SK-N-SH (cell line): ENCODE measurements at regions not wholly inside any gene's neighbourhood (a gene's known extent, or its start where the extent isn't known, plus 50 kb on each side); places are given as distances from the start of the nearest gene placed in this dataset.

Experiments
- CTCF ChIA-PET: fragments of 300-600, 350-600 bp; formaldehyde crosslinking; extraction: SDS; loops from one replicate; lab custom pipeline; 2021; lab: Yijun Ruan, JAX
- POLR2A ChIA-PET: fragments of 350-600 bp; sonication (Branson Sonifier 250); formaldehyde crosslinking; extraction: SDS; loops from one replicate; lab custom pipeline; 2020; ENCODE audit warnings: antibody characterized with exemption, inconsistent platforms; lab: Yijun Ruan, JAX
- DNase-seq: peaks from one replicate; pipeline ENCODE4 v3.0.0; 2012
- H2AFZ ChIP-seq: fragments of 200-600 bp; sonication (generic); 2 replicates; pipeline ENCODE4 v1.8.1; 2016; ENCODE audit warnings: antibody characterized with exemption, mild to moderate bottlenecking, low read depth
- H3F3A ChIP-seq: fragments of 200-600 bp; sonication (generic); replicated peaks from 2 replicates; pipeline ENCODE3; 2016; ENCODE audit warnings: antibody characterized with exemption, mild to moderate bottlenecking; ENCODE audit not compliant: insufficient read depth
- H3K27ac ChIP-seq, 2 experiments: fragments of 200-500 bp in 1 of 2; fragments of 200-600 bp in 1 of 2; sonication (Bioruptor generic) in 1 of 2; sonication (generic), shearing (Covaris generic) in 1 of 2; 2 replicates each; pipeline versions ENCODE4 v1.5.1 to v1.6.1; 2014 to 2016; ENCODE audit warnings: low read depth in 2 of 2, inconsistent platforms in 1 of 2, low read length in 1 of 2, mild to moderate bottlenecking in 1 of 2, mixed read lengths in 1 of 2
- H3K27me3 ChIP-seq: fragments of 200-600 bp; sonication (generic), shearing (Covaris generic); 2 replicates; pipeline ENCODE4 v1.6.1; 2016; ENCODE audit warnings: mixed run types; ENCODE audit not compliant: insufficient read depth
- H3K36me3 ChIP-seq, 2 experiments: fragments of 200-500 bp in 1 of 2; fragments of 200-600 bp in 1 of 2; sonication (Bioruptor generic) in 1 of 2; sonication (generic) in 1 of 2; replicated peaks in 1 of 2; 2 replicates each; pipeline versions ENCODE3 to v1.5.1; 2014 to 2016; ENCODE audit warnings: low read length in 1 of 2, mild to moderate bottlenecking in 1 of 2; ENCODE audit not compliant: insufficient read depth in 2 of 2, control insufficient read depth in 1 of 2
- H3K4me1 ChIP-seq, 2 experiments: fragments of 200-500 bp in 1 of 2; fragments of 200-600 bp in 1 of 2; sonication (Bioruptor generic) in 1 of 2; sonication (generic), shearing (Covaris generic) in 1 of 2; 2 replicates each; pipeline versions ENCODE4 v1.5.1 to v1.6.1; 2014 to 2016; ENCODE audit warnings: low read depth in 1 of 2, low read length in 1 of 2, mixed run types in 1 of 2; ENCODE audit not compliant: insufficient read depth in 2 of 2, control insufficient read depth in 1 of 2
- H3K4me2 ChIP-seq: fragments of 200-600 bp; sonication (generic), shearing (Covaris generic); 2 replicates; pipeline ENCODE4 v1.6.1; 2017; ENCODE audit warnings: mixed run types
- H3K4me3 ChIP-seq, 2 experiments: fragments of 200-500 bp in 1 of 2; fragments of 200-600 bp in 1 of 2; sonication (Bioruptor generic) in 1 of 2; sonication (generic), shearing (Covaris generic) in 1 of 2; 2 replicates each; pipeline versions ENCODE4 v1.5.1 to v1.8.1; 2014 to 2016; ENCODE audit warnings: low read depth in 2 of 2, inconsistent platforms in 1 of 2, low read length in 1 of 2, mild to moderate bottlenecking in 1 of 2, mixed read lengths in 1 of 2, moderate library complexity in 1 of 2
- H3K79me2 ChIP-seq: fragments of 200-600 bp; sonication (generic); 2 replicates; pipeline ENCODE4 v1.8.1; 2017; ENCODE audit warnings: mild to moderate bottlenecking; ENCODE audit not compliant: insufficient read depth
- H3K9ac ChIP-seq: fragments of 200-600 bp; sonication (generic); 2 replicates; pipeline ENCODE4 v1.6.1; 2017; ENCODE audit warnings: mixed run types
- H3K9me2 ChIP-seq: fragments of 200-600 bp; sonication (generic); 2 replicates; pipeline ENCODE4 v1.6.1; 2017; ENCODE audit warnings: mixed run types
- H3K9me3 ChIP-seq: fragments of 200-600 bp; sonication (generic); 2 replicates; pipeline ENCODE4 v1.6.1; 2017; ENCODE audit warnings: mixed run types, mild to moderate bottlenecking, moderate library complexity
- H4K20me1 ChIP-seq: fragments of 200-600 bp; sonication (generic); 2 replicates; pipeline ENCODE4 v1.6.1; 2017; ENCODE audit warnings: mild to moderate bottlenecking, mixed run types; ENCODE audit not compliant: insufficient read depth
- CHD2 ChIP-seq: fragments of 150-350 bp; IDR thresholded peaks from 2 replicates; pipeline ENCODE4 v1.6.1; 2018; ENCODE audit warnings: low read length; ENCODE audit not compliant: partially characterized antibody
- CTCF ChIP-seq: fragments of 200-600 bp; sonication (generic); IDR thresholded peaks from 2 replicates; pipeline ENCODE4 v1.6.1; 2017; ENCODE audit warnings: antibody characterized with exemption, mild to moderate bottlenecking, moderate library complexity
- EP300 ChIP-seq, 2 experiments: IDR thresholded peaks; 2 replicates each; pipeline versions ENCODE4 v1.4.0 to v1.6.1; 2012; ENCODE audit warnings: borderline replicate concordance in 1 of 2, low read depth in 1 of 2, low read length in 1 of 2
- FOSL2 ChIP-seq: IDR thresholded peaks from 2 replicates; pipeline ENCODE4 v1.4.0; 2012; ENCODE audit warnings: low read depth, mild to moderate bottlenecking, moderate library complexity, borderline replicate concordance
- FOXM1 ChIP-seq: IDR thresholded peaks from 2 replicates; pipeline ENCODE4 v1.4.0; 2012; ENCODE audit warnings: low read depth, mild to moderate bottlenecking
- IRF3 ChIP-seq: fragments of 150-350 bp; IDR thresholded peaks from 2 replicates; pipeline ENCODE4 v1.6.1; 2016; ENCODE audit warnings: mild to moderate bottlenecking, low read depth, low read length
- RAD21 ChIP-seq: IDR thresholded peaks from 2 replicates; pipeline ENCODE4 v1.6.1; 2012; ENCODE audit warnings: mild to moderate bottlenecking, low read length
- SIN3A ChIP-seq: IDR thresholded peaks from 2 replicates; pipeline ENCODE4 v1.6.1; 2012; ENCODE audit warnings: low read depth, mild to moderate bottlenecking, low read length, moderate library complexity, borderline replicate concordance
- TAF1 ChIP-seq: IDR thresholded peaks from 2 replicates; pipeline ENCODE4 v1.6.1; 2012; ENCODE audit warnings: low read depth, mild to moderate bottlenecking, low read length, moderate library complexity, borderline replicate concordance
- TEAD4 ChIP-seq: IDR thresholded peaks from 2 replicates; pipeline ENCODE4 v1.4.0; 2012; ENCODE audit warnings: mild to moderate bottlenecking, borderline replicate concordance; ENCODE audit not compliant: insufficient read depth
- USF2 ChIP-seq: fragments of 150-350 bp; IDR thresholded peaks from 2 replicates; pipeline ENCODE4 v1.6.1; 2017; ENCODE audit warnings: antibody characterized with exemption, low read length, low read depth, borderline replicate concordance
- ZBTB33 ChIP-seq: IDR thresholded peaks from 2 replicates; pipeline ENCODE4 v1.4.0; 2012; ENCODE audit warnings: low read depth, borderline replicate concordance
- WGBS: methylation state at CpG from one replicate; pipeline ENCODE4 v1.1.6; 2017; ENCODE audit warnings: low lambda C conversion rate; 5-methylcytosine and 5-hydroxymethylcytosine counted together

GRCh38 chr10:124322191-124322980 is 96.3 kb downstream of the OAT start:
- H3K27me3 ChIP-seq, result no peaks in the 10 kb centered on the region
- CTCF ChIA-PET, result interaction anchor here (2.5 kb wide), 1 partner anchor 66 kb away, joined by 5 read pairs; no protein-coding TSS in a partner anchor
- H3K36me3 ChIP-seq, result no peaks in the 10 kb centered on the region
- no peak overlapping the region for H2AFZ ChIP-seq
- H3F3A ChIP-seq, result no peaks in the 10 kb centered on the region
- no peak overlapping the region for H3K27ac ChIP-seq
- 52% methylated on average over 15 of the region's 18 CpGs for WGBS
- no peak overlapping the region for H3K9ac ChIP-seq
- no peak for TF ChIP-seq SIN3A
- TF ChIP-seq RAD21, result no peak
- TF ChIP-seq ZBTB33, result no peak
- no peak for TF ChIP-seq USF2
- TF ChIP-seq FOXM1, result no peak
- TF ChIP-seq IRF3, result no peak
- TF ChIP-seq TAF1, result no peak
- H3K4me1 ChIP-seq, result no peaks in the 10 kb centered on the region
- H4K20me1 ChIP-seq, result no peaks in the 10 kb centered on the region
- H3K9me2 ChIP-seq, result no peaks in the 10 kb centered on the region
- no peak overlapping the region for H3K4me3 ChIP-seq
- POLR2A ChIA-PET, result no interaction called here
- H3K79me2 ChIP-seq, result no peaks in the 10 kb centered on the region
- no peak overlapping the region for H3K4me2 ChIP-seq
- no peaks in the 10 kb centered on the region for H3K9me3 ChIP-seq
- DNase-seq, result no peak

GRCh38 chr10:124321433-124322089 is 97.2 kb downstream of the OAT start:
- Histone ChIP-seq H3K27ac (no peak overlapping the region), H3K9me2 (no peaks in the 10 kb centered on the region), H3K4me1 (no peaks in the 10 kb centered on the region), H3K27me3 (no peaks in the 10 kb centered on the region), H3K4me2 (no peak overlapping the region), H3K79me2 (no peaks in the 10 kb centered on the region)
- CTCF ChIA-PET, result interaction anchor here (2.5 kb wide), 1 partner anchor 67 kb away, joined by 5 read pairs; no protein-coding TSS in a partner anchor
- no peak for DNase-seq
- no peak for TF ChIP-seq EP300 (IDR thresholded peaks at IDR 0.05; ENCODE audit: borderline replicate concordance in 1 of 2, low read depth in 1 of 2, low read length in 1 of 2)
- TF ChIP-seq RAD21, result no peak
- no peak for TF ChIP-seq FOSL2
- TF ChIP-seq CHD2, result no peak
- no peak for TF ChIP-seq TEAD4
- TF ChIP-seq CTCF, result no peak
- TF ChIP-seq, all 33 proteins: peak for 0
- H3K9me3 ChIP-seq, result no peaks in the 10 kb centered on the region
- H3F3A ChIP-seq, result no peaks in the 10 kb centered on the region
- H3K4me3 ChIP-seq, result no peak overlapping the region
- no peak overlapping the region for H3K9ac ChIP-seq
- H4K20me1 ChIP-seq, result no peaks in the 10 kb centered on the region
- 61% methylated on average over 19 of the region's 19 CpGs for WGBS
- POLR2A ChIA-PET, result no interaction called here
- H2AFZ ChIP-seq, result no peak overlapping the region
- H3K36me3 ChIP-seq, result no peaks in the 10 kb centered on the region
